ENCODE measurements at regions not wholly inside any gene's neighbourhood (a gene's known extent, or its start where the extent isn't known, plus 50 kb on each side); places are given as distances from the start of the nearest gene placed in this dataset.
"Not testable (repeated sequence)": the region's sequence is repeated elsewhere in the genome, so short reads cannot be mapped to it uniquely, and the experiment has no call there.

GRCh38 chr10:59037018-59037389 is 139.4 kb upstream of the PHYHIPL start:
- no peak for DNase-seq
- WGBS, 5 donors = 66 to 84% (median 77%) methylated on average over 2 of the region's 2 CpGs
- TF ChIP-seq EP300 (IDR thresholded peaks at IDR 0.05) = no peak
- no peak for TF ChIP-seq POLR2AphosphoS5 (IDR thresholded peaks at IDR 0.05)
- TF ChIP-seq POLR2A (IDR thresholded peaks at IDR 0.05) = no peak
- TF ChIP-seq CTCF (IDR thresholded peaks at IDR 0.05) = no peak
- Histone ChIP-seq H3K36me3 (no peaks in the 10 kb centered on the region), H3K4me1 (no peaks in the 10 kb centered on the region), H3K4me3 (no peak overlapping the region), H3K27me3 (no peaks in the 10 kb centered on the region), H3K9me3 (no peaks in the 10 kb centered on the region), H3K27ac (no peak overlapping the region)
- intact Hi-C loops (cut with DNase I; ENCODE audit: low total_unique reads) = no loop called here

- WGBS, 5 donors = 82 to 100% (median 94%) methylated on average over 1 of the region's 1 CpG
- intact Hi-C loops (cut with DNase I; ENCODE audit: low total_unique reads) = no loop called here
- no peak for DNase-seq
- no peak overlapping the region for H3K27ac ChIP-seq
- H3K4me1 ChIP-seq = no peaks in the 10 kb centered on the region
- no peak for TF ChIP-seq EP300 (IDR thresholded peaks at IDR 0.05)
- no peak for TF ChIP-seq POLR2A (IDR thresholded peaks at IDR 0.05)
- no peak for TF ChIP-seq CTCF (IDR thresholded peaks at IDR 0.05)
- no peak for TF ChIP-seq POLR2AphosphoS5 (IDR thresholded peaks at IDR 0.05)
- H3K4me3 ChIP-seq = no peak overlapping the region
- no peaks in the 10 kb centered on the region for H3K27me3 ChIP-seq
- no peaks in the 10 kb centered on the region for H3K9me3 ChIP-seq
- H3K36me3 ChIP-seq = no peaks in the 10 kb centered on the region
Measured at GRCh38 chr10:59037506-59037905, 138.9 kb upstream of the PHYHIPL start.

- H3K9me3 ChIP-seq; DNase-seq; H3K4me3 ChIP-seq; H3K27me3 ChIP-seq; H3K4me1 ChIP-seq; H3K36me3 ChIP-seq; H3K27ac ChIP-seq; intact Hi-C loops (cut with DNase I; ENCODE audit: low total_unique reads): not testable (repeated sequence)
- WGBS, 5 donors = 58 to 70% (median 63%) methylated on average over 8 of the region's 8 CpGs
Measured at GRCh38 chr10:59043358-59043757, 133.1 kb upstream of the PHYHIPL start.

GRCh38 chr10:59047180-59047579 is 129.3 kb upstream of the PHYHIPL start:
- no peaks in the 10 kb centered on the region for H3K9me3 ChIP-seq
- H3K4me3 ChIP-seq = no peak overlapping the region
- H3K27ac ChIP-seq = no peak overlapping the region
- H3K36me3 ChIP-seq = no peaks in the 10 kb centered on the region
- H3K4me1 ChIP-seq = peaks cover 0 to 3% (median 0%) of the 10 kb centered on the region in 4 donors
- 31 to 67% (median 38%) methylated on average over 4 of the region's 4 CpGs for WGBS, 5 donors
- intact Hi-C loops (cut with DNase I; ENCODE audit: low total_unique reads) = no loop called here
- no peaks in the 10 kb centered on the region for H3K27me3 ChIP-seq
- peak; percentile 30 to 69 for DNase-seq
- TF ChIP-seq EP300 (IDR thresholded peaks at IDR 0.05) (no peak), POLR2AphosphoS5 (IDR thresholded peaks at IDR 0.05) (peak in 2 of 3 donors; percentile 29 to 54)

GRCh38 chr10:59047957-59048618 is 128.4 kb upstream of the PHYHIPL start:
- Histone ChIP-seq H3K36me3 (no peaks in the 10 kb centered on the region), H3K4me3 (no peak overlapping the region), H3K4me1 (peaks cover 0 to 3% (median 0%) of the 10 kb centered on the region in 4 donors), H3K27me3 (no peaks in the 10 kb centered on the region), H3K27ac (no peak overlapping the region), H3K9me3 (no peaks in the 10 kb centered on the region)
- WGBS, 5 donors = 83 to 91% (median 87%) methylated on average over 5 of the region's 5 CpGs
- intact Hi-C loops (cut with DNase I; ENCODE audit: low total_unique reads) = no loop called here
- TF ChIP-seq POLR2A (IDR thresholded peaks at IDR 0.05) (no peak), POLR2AphosphoS5 (IDR thresholded peaks at IDR 0.05) (no peak), CTCF (IDR thresholded peaks at IDR 0.05) (no peak), EP300 (IDR thresholded peaks at IDR 0.05) (no peak)
- DNase-seq = no peak

GRCh38 chr10:59053502-59053901 is 122.9 kb upstream of the PHYHIPL start:
- H3K27ac ChIP-seq; H3K4me3 ChIP-seq; DNase-seq; H3K4me1 ChIP-seq; H3K9me3 ChIP-seq; H3K36me3 ChIP-seq; intact Hi-C loops (cut with DNase I; ENCODE audit: low total_unique reads); H3K27me3 ChIP-seq: not testable (repeated sequence)
- 73 to 99% (median 86%) methylated on average over 2 of the region's 2 CpGs for WGBS, 5 donors
